ENCODE measurements at regions not wholly inside any gene's neighbourhood (a gene's known extent, or its start where the extent isn't known, plus 50 kb on each side); places are given as distances from the start of the nearest gene placed in this dataset.

DNA sequence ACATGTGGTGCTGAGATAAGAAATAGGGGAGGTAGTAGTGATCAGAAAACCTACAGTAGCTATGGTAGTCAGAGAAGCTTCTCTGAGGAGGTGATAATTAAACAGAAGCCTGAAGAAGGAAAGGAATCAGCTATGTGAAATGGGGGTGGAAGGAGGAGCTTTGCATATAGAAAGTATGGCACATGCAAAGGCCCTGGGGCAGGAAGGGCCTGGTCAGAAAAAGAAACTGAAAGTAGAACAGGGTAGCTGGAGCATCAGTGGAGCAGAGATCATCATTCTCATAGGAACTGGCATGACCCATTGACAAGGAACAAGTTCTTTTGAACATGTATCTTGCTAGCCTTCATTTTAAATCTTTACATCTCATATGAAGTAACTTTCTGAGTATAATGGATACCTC lies 80.7 kb upstream of the ADRA1B start:
- ATAC-seq (no peak), DNase-seq (ENCODE audit: low spot score) (no peak)

GRCh38 chr5:159836691-159837090 lies 79.6 kb upstream of the ADRA1B start:
- no peak for ATAC-seq

GRCh38 chr5:159837860-159838259 lies 78.4 kb upstream of the ADRA1B start:
- ATAC-seq (no peak), DNase-seq (ENCODE audit: low spot score) (no peak)

More at GRCh38 chr5:159836691-159837090, 79.6 kb upstream of the ADRA1B start:
- DNase-seq (ENCODE audit: low spot score): no peak

DNA sequence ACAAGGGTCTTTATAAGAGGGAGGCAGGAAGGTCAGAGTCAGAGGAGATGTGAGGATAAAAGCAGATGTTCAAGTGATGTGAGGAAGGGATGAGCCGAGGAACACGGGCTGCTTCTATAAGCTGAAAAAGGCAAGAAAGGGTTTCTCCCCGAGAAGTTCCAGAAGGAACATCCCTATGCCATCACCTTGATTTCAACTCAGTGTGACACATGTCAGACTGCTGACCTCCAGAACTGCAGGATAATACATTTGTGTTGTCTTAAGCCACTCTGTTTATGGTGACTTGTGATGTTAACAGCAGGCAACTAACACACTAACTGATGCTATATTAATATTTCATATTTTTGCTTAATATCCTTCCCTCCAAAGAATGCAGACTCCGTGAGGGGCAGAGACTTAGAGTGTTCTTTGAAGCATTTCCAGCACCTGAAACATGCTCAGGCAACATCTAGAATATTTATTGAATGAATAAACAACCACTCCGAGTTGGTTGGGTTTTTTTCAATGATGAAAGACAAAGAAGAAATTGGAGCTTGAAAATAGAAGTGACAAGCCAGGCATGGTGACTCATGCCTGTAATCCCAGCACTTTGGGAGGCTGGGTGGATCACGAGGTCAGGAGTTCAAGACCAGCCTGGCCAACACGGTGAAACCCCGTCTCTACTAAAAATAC lies 77.6 kb upstream of the ADRA1B start:
- ATAC-seq: no peak
- no peak for DNase-seq (ENCODE audit: low spot score)

- no peak for ATAC-seq
- DNase-seq (ENCODE audit: low spot score): no peak
Observed at GRCh38 chr5:159844267-159845121, 71.8 kb upstream of the ADRA1B start.

DNA sequence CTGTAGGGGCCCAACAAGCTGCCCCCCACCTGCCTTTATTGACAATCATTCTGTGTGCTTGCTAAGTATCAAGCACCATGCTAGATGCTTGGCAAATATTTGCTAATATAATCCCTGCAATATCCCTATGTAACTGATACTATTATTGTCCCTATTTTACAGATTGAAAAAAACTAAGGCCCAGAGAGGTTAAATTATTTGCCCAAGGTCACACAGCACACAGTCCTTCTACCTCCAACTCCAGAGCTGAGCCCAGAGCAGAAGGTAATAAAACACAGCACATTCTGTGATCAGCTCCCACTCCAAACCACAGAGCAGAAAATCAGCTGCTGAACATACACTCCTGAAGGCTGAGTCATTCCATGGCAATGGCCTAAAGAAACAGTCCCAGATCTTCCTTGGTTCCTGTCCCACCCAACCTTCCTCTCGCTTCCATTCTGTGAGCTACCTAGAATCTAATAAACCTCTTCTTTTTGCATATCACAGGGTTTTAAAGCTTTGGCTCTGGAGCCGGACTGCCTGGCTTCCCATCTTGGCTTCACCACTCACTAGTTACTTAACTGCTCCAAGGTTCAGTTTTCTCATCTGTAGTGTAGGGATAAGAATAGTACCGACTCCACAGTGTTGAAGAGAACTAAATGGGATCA lies 66.7 kb upstream of the ADRA1B start:
- DNase-seq (ENCODE audit: low spot score) (no peak), ATAC-seq (no peak)

DNA sequence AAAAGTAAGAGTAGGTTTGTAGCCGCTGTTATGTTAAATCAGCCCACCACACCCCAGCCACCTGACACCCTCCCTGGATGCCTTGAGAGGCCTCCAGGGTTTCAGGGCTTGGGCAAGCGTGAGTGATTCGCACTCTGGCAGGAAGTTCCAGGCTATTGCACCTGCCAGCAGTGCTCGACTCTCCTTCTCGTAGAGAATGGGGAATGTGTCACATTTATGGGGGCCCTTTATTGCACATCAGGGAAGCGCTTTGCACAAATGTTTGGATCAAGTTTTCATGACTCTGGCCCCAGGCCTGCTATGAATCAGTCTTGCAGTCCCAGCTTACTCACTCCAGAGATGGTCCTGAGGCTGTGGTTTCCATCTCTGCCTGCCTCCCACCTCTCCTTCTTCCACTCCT lies 66.1 kb upstream of the ADRA1B start:
- DNase-seq (ENCODE audit: low spot score): no peak
- ATAC-seq: no peak

DNA sequence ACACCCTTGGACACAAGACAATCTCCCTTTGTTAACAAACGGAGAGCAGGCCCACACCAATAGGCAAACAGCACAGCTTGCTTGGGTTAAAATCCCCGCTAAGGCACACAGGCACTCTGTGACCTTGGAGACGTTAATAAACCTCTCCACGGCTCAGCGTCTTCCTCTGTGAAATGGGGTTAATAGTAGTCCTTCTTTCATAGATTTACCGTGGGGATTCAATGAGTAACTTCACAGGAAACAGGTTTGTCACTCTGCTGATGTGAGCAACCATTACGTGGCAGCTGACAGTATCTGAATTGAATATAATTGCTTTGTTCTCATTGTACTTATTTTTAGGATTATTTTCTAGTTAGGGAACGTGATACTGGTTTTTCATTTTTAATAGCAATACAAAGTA lies 65.2 kb upstream of the ADRA1B start:
- DNase-seq (ENCODE audit: low spot score) (no peak), ATAC-seq (no peak)

DNA sequence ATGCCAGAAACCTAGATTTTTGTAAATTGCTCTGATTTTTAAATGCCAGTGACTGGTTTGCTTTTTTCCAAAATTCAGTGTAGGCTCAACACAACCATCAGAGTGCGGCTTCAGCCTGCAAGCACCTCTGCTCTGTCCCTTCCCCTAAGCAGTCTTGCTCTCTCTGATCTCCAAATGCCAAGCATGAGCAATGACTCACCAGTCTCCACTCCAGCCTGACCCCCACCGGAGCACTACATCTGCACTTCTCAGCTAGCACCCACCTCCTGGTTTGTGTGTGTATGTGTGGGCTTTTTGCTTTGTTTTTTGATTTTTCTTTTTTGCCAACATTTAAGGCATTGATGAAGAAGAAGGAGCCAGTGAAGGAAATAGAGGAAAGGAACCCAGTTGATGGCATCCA lies 61.4 kb upstream of the ADRA1B start:
- DNase-seq (ENCODE audit: low spot score): no peak
- ATAC-seq: no peak

DNA sequence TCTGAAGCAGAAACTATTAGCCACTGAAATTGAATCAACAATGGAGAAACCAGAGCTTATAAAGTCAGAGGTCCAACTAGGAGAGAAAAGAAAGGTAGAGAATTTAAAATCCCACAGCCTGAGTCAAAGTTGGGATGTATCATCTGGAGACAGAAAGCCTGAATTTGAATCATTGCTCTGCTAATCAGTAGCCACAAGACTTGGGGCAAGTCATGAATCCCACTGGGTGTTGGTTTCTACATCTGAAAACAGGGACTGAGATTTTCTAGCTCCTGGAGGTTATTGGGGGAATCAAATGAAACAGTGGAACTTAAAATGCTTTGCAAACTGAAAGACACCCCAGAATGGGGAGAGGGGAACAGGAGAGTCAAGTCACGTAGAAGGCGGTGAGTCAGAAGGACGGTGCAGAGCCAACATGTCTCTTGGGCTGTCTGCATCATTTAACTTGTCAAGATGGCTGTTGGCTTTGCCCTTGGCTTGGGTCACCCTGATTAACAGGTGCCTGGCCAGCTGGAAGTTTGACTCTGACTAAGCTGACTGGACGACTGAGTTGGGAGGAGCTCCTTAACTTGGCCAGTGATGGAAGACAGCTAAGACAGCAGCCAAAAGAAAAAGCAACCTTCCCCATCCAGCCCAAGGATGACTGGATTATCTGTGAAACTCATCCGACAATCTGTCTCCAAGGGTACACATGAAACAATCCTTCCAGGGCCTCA lies 60.6 kb upstream of the ADRA1B start:
- DNase-seq (ENCODE audit: low spot score) (no peak), ATAC-seq (no peak)

- ATAC-seq (no peak), DNase-seq (ENCODE audit: low spot score) (no peak)
Observed at GRCh38 chr5:159858871-159859270, 57.4 kb upstream of the ADRA1B start.

- no peak for ATAC-seq
- no peak for DNase-seq (ENCODE audit: low spot score)
Observed at GRCh38 chr5:159861086-159861485, 55.2 kb upstream of the ADRA1B start.

- peak; percentile 52 for DNase-seq (ENCODE audit: low spot score)
- peak; percentile 83 for ATAC-seq
Observed at GRCh38 chr5:159864885-159865691, 51.2 kb upstream of the ADRA1B start.

DNA sequence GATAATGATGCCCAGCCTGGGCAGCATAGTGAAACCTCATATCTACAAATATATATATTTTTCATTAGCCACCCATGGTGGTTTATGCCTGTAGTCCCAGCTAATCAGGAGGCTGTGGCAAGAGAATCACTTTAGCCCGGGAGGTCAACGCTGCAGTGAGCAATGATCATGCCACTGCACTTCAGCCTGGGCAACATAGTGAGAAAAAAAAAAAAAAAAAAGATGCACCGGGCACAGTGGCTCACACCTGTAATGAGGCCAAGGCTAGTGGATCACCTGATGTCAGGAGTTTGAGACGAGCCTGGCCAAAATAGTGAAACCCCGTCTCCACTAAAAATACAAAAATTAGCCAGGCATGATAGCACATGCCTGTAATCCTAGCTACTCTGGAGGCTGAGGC lies 50.2 kb upstream of the ADRA1B start:
- ATAC-seq (peak; percentile 72), DNase-seq (ENCODE audit: low spot score) (peak; percentile 49)
